ENCODE measurements at regions not wholly inside any gene's neighbourhood (a gene's known extent, or its start where the extent isn't known, plus 50 kb on each side); places are given as distances from the start of the nearest gene placed in this dataset.

GRCh38 chr1:98391175-98391574, 270.3 kb upstream of the SNX7 start:
- H3K4me3 ChIP-seq (ENCODE audit: low read depth, low read length) = no peak overlapping the region
- H3K9me3 ChIP-seq (ENCODE audit: control insufficient read depth, insufficient read depth, low read depth, low read length) = no peaks in the 10 kb centered on the region
- H3K36me3 ChIP-seq (ENCODE audit: control insufficient read depth in 2 of 2, insufficient read depth in 1 of 2, low read length in 2 of 2) = no peaks in the 10 kb centered on the region
- POLR2A ChIA-PET = no interaction called here
- CTCF ChIA-PET = no interaction called here
- H3K27ac ChIP-seq (ENCODE audit: extremely low read depth, low read depth, low read length) = no peak overlapping the region
- TF ChIP-seq ZNF596 (tag by site-specific recombination; IDR thresholded peaks at IDR 0.05) = no peak
- TF ChIP-seq ZNF785 (tag by site-specific recombination; IDR thresholded peaks at IDR 0.05) = no peak
- no peak for TF ChIP-seq PRDM1 (tag by site-specific recombination; IDR thresholded peaks at IDR 0.05)
- no peak for TF ChIP-seq GLI2 (tag by site-specific recombination; IDR thresholded peaks at IDR 0.05; ENCODE audit: borderline replicate concordance, low read depth)
- TF ChIP-seq ZNF112 (tag by site-specific recombination; IDR thresholded peaks at IDR 0.05) = no peak
- no peak for TF ChIP-seq ZNF174 (tag by site-specific recombination; IDR thresholded peaks at IDR 0.05)
- no peak for TF ChIP-seq ZBTB17 (tag by site-specific recombination; IDR thresholded peaks at IDR 0.05)
- no peak for TF ChIP-seq ZNF677 (tag by site-specific recombination; IDR thresholded peaks at IDR 0.05)
- TF ChIP-seq GLIS1 (tag by site-specific recombination; IDR thresholded peaks at IDR 0.05) = no peak
- TF ChIP-seq, protein P1, sequence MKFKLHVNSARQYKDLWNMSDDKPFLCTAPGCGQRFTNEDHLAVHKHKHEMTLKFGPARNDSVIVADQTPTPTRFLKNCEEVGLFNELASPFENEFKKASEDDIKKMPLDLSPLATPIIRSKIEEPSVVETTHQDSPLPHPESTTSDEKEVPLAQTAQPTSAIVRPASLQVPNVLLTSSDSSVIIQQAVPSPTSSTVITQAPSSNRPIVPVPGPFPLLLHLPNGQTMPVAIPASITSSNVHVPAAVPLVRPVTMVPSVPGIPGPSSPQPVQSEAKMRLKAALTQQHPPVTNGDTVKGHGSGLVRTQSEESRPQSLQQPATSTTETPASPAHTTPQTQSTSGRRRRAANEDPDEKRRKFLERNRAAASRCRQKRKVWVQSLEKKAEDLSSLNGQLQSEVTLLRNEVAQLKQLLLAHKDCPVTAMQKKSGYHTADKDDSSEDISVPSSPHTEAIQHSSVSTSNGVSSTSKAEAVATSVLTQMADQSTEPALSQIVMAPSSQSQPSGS (tag by site-specific recombination; IDR thresholded peaks at IDR 0.05; ENCODE audit: low read depth) = no peak
- TF ChIP-seq ZNF274 (IDR thresholded peaks at IDR 0.05; ENCODE audit: low read length) = no peak
- TF ChIP-seq ZNF274 (tag by site-specific recombination; IDR thresholded peaks at IDR 0.05; ENCODE audit: borderline replicate concordance) = no peak
- TF ChIP-seq IKZF3 (tag by site-specific recombination; IDR thresholded peaks at IDR 0.05) = no peak
- no peak for TF ChIP-seq ZNF426 (tag by site-specific recombination; IDR thresholded peaks at IDR 0.05)
- TF ChIP-seq ZNF518A (tag by site-specific recombination; conservative IDR thresholded peaks at IDR 0.05; ENCODE audit: low read depth) = no peak
- no peak for TF ChIP-seq PBX3 (CRISPR knock-in tag; IDR thresholded peaks at IDR 0.05)
- TF ChIP-seq ZNF391 (tag by site-specific recombination; IDR thresholded peaks at IDR 0.05; ENCODE audit: borderline replicate concordance, low read depth) = no peak
- TF ChIP-seq, protein P2, sequence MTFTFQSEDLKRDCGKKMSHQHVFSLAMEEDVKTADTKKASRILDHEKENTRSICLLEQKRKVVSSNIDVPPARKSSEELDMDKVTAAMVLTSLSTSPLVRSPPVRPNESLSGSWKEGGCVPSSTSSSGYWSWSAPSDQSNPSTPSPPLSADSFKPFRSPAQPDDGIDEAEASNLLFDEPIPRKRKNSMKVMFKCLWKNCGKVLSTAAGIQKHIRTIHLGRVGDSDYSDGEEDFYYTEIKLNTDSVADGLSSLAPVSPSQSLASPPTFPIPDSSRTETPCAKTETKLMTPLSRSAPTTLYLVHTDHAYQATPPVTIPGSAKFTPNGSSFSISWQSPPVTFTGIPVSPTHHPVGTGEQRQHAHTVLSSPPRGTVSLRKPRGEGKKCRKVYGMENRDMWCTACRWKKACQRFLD (tag by site-specific recombination; IDR thresholded peaks at IDR 0.05) = no peak
- TF ChIP-seq ZNF394 (tag by site-specific recombination; IDR thresholded peaks at IDR 0.05; ENCODE audit: borderline replicate concordance) = no peak
- TF ChIP-seq, protein P3, sequence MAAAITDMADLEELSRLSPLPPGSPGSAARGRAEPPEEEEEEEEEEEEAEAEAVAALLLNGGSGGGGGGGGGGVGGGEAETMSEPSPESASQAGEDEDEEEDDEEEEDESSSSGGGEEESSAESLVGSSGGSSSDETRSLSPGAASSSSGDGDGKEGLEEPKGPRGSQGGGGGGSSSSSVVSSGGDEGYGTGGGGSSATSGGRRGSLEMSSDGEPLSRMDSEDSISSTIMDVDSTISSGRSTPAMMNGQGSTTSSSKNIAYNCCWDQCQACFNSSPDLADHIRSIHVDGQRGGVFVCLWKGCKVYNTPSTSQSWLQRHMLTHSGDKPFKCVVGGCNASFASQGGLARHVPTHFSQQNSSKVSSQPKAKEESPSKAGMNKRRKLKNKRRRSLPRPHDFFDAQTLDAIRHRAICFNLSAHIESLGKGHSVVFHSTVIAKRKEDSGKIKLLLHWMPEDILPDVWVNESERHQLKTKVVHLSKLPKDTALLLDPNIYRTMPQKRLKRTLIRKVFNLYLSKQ (tag by site-specific recombination; IDR thresholded peaks at IDR 0.05; ENCODE audit: borderline replicate concordance) = no peak
- H3K4me1 ChIP-seq (ENCODE audit: control insufficient read depth, insufficient read depth, low read length) = no peaks in the 10 kb centered on the region
